ENCODE measurements at regions not wholly inside any gene's neighbourhood (a gene's known extent, or its start where the extent isn't known, plus 50 kb on each side); places are given as distances from the start of the nearest gene placed in this dataset.

DNA sequence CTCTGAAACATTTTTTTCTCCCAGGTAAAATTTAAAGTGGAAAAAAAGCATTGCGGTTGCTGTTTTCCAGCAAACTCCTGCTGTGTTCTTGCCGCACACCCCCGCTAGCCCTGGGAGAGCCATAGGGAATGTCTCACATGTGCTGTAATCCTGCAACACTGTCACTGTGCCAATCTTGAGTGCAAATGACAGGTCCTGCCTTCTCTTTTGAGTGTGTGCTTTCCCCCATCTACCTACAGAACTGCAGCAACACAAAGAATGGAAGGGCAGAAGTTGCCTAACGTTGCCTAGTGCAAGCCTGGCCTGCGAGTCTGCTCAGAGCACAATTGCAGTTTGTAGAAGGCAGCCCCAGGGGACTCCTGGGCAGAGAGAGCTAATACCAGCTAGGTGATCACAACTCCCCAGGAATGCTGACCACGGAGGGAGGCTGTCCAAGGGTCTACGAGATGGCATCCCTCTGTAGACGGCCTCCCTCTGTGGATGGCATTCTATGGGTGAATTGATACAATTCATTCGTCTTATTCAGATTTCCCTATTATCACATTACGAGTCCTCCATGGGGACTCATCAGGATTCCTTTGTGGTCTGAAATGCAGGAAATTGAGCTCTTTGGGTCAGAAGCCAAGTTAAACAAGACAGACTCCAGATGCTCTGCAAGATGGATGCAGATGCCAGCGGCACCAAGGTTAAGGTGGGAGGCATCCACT lies 172.6 kb upstream of the S1PR3 start:
- no peak overlapping the region for H3K4me3 ChIP-seq (ENCODE audit: low read length)
- no peaks in the 10 kb centered on the region for H3K27me3 ChIP-seq (ENCODE audit: insufficient read depth, low read length, poor library complexity)
- H3K4me2 ChIP-seq (ENCODE audit: low read length): no peak overlapping the region
- peak; percentile 88 for DNase-seq
- H2BK120ac ChIP-seq (ENCODE audit: low read depth, low read length): no peak overlapping the region
- H4K5ac ChIP-seq (ENCODE audit: low read length): no peak overlapping the region
- no CpG with 5 or more reads among the region's 11 CpGs for WGBS (ENCODE audit: extremely low coverage, insufficient coverage, low lambda C conversion rate)
- no peak overlapping the region for H3K23ac ChIP-seq (ENCODE audit: low read length)
- no peaks in the 10 kb centered on the region for H3K79me2 ChIP-seq (ENCODE audit: control insufficient read depth, insufficient read depth, low read length)
- H3K36me3 ChIP-seq (ENCODE audit: control insufficient read depth, insufficient read depth, low read length): no peaks in the 10 kb centered on the region
- H2BK5ac ChIP-seq (ENCODE audit: low read length): no peak overlapping the region
- no peak overlapping the region for H4K8ac ChIP-seq (ENCODE audit: low read depth, low read length)
- no peaks in the 10 kb centered on the region for H3K79me1 ChIP-seq (ENCODE audit: low read length)
- H2BK15ac ChIP-seq (replicated peaks; ENCODE audit: low read depth): no peak overlapping the region
- no peak overlapping the region for H2AK5ac ChIP-seq (ENCODE audit: low read length)
- H3K18ac ChIP-seq (ENCODE audit: low read length): no peak overlapping the region
- H3K56ac ChIP-seq (ENCODE audit: low read length): peak overlapping the region; percentile 40
- H3K4ac ChIP-seq (ENCODE audit: low read depth, low read length): no peak overlapping the region
- H3K9ac ChIP-seq (ENCODE audit: low read length): no peak overlapping the region
- H3K4me1 ChIP-seq (ENCODE audit: control insufficient read depth, low read depth, low read length): peaks cover 4% of the 10 kb centered on the region
- no peak overlapping the region for H3K27ac ChIP-seq (ENCODE audit: low read depth, low read length)

DNA sequence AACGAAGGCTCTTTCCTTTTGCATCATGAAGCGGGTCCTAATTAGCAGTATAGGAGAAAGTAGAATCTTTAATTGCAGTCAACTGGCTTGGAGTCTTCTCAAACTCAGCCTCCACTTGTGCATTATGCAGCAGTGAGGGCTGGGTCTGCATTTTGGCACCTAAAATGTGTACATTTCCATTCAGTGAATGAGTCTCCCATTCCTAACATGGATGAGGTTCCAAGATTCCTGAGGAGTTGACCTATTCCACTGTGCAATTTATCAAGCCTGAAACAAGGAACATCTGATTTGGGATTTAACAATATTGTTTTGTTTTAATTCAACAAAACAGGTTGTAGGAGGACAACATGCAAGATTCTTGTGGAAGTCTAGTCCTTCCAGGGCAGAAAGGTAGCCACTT lies 171.8 kb upstream of the S1PR3 start:
- Histone ChIP-seq H3K36me3 (ENCODE audit: control insufficient read depth, insufficient read depth, low read length) (no peaks in the 10 kb centered on the region), H3K27ac (ENCODE audit: low read depth, low read length) (no peak overlapping the region), H3K4me2 (ENCODE audit: low read length) (no peak overlapping the region), H3K4me1 (ENCODE audit: control insufficient read depth, low read depth, low read length) (peaks cover 4% of the 10 kb centered on the region), H2BK15ac (replicated peaks; ENCODE audit: low read depth) (no peak overlapping the region), H3K9ac (ENCODE audit: low read length) (no peak overlapping the region), H2BK120ac (ENCODE audit: low read depth, low read length) (no peak overlapping the region), H3K18ac (ENCODE audit: low read length) (no peak overlapping the region), H3K56ac (ENCODE audit: low read length) (no peak overlapping the region), H3K79me2 (ENCODE audit: control insufficient read depth, insufficient read depth, low read length) (no peaks in the 10 kb centered on the region), H3K27me3 (ENCODE audit: insufficient read depth, low read length, poor library complexity) (no peaks in the 10 kb centered on the region), H2AK5ac (ENCODE audit: low read length) (no peak overlapping the region), H2BK5ac (ENCODE audit: low read length) (no peak overlapping the region), H3K23ac (ENCODE audit: low read length) (no peak overlapping the region), H4K8ac (ENCODE audit: low read depth, low read length) (no peak overlapping the region), H3K4me3 (ENCODE audit: low read length) (no peak overlapping the region), H3K4ac (ENCODE audit: low read depth, low read length) (no peak overlapping the region), H4K5ac (ENCODE audit: low read length) (no peak overlapping the region), H3K79me1 (ENCODE audit: low read length) (no peaks in the 10 kb centered on the region)
- no CpG with 5 or more reads among the region's 2 CpGs for WGBS (ENCODE audit: extremely low coverage, insufficient coverage, low lambda C conversion rate)
- DNase-seq: no peak

DNA sequence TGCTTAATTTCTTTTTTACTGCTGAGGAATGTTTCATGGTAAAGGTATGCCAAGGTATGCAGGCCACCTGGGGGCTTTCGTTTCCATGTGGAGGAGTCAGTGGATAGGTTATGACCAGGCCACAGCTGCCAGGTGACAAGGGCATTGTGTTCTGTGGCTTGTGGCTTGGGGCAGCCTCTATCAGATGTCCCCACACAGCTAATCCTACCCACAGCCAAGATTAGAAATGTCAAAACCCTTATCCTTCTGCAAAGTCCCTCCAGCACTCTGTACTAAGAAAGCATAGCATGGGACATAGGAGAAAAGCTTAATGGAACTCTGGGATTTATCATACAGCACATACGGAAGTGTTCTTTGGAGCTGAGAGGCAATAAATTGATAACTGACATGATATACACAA lies 171.2 kb upstream of the S1PR3 start:
- Histone ChIP-seq H3K18ac (ENCODE audit: low read length) (no peak overlapping the region), H3K27ac (ENCODE audit: low read depth, low read length) (no peak overlapping the region), H3K4me1 (ENCODE audit: control insufficient read depth, low read depth, low read length) (peaks cover 4% of the 10 kb centered on the region), H4K8ac (ENCODE audit: low read depth, low read length) (no peak overlapping the region), H3K79me1 (ENCODE audit: low read length) (no peaks in the 10 kb centered on the region), H4K5ac (ENCODE audit: low read length) (no peak overlapping the region), H2BK5ac (ENCODE audit: low read length) (no peak overlapping the region), H3K4ac (ENCODE audit: low read depth, low read length) (no peak overlapping the region), H3K4me2 (ENCODE audit: low read length) (no peak overlapping the region), H2AK5ac (ENCODE audit: low read length) (no peak overlapping the region), H3K27me3 (ENCODE audit: insufficient read depth, low read length, poor library complexity) (no peaks in the 10 kb centered on the region), H2BK120ac (ENCODE audit: low read depth, low read length) (no peak overlapping the region), H3K79me2 (ENCODE audit: control insufficient read depth, insufficient read depth, low read length) (no peaks in the 10 kb centered on the region), H3K56ac (ENCODE audit: low read length) (no peak overlapping the region), H3K9ac (ENCODE audit: low read length) (no peak overlapping the region), H3K36me3 (ENCODE audit: control insufficient read depth, insufficient read depth, low read length) (no peaks in the 10 kb centered on the region), H2BK15ac (replicated peaks; ENCODE audit: low read depth) (no peak overlapping the region), H3K23ac (ENCODE audit: low read length) (no peak overlapping the region), H3K4me3 (ENCODE audit: low read length) (no peak overlapping the region)
- DNase-seq: peak; percentile 55
- no CpG with 5 or more reads among the region's 2 CpGs for WGBS (ENCODE audit: extremely low coverage, insufficient coverage, low lambda C conversion rate)

DNA sequence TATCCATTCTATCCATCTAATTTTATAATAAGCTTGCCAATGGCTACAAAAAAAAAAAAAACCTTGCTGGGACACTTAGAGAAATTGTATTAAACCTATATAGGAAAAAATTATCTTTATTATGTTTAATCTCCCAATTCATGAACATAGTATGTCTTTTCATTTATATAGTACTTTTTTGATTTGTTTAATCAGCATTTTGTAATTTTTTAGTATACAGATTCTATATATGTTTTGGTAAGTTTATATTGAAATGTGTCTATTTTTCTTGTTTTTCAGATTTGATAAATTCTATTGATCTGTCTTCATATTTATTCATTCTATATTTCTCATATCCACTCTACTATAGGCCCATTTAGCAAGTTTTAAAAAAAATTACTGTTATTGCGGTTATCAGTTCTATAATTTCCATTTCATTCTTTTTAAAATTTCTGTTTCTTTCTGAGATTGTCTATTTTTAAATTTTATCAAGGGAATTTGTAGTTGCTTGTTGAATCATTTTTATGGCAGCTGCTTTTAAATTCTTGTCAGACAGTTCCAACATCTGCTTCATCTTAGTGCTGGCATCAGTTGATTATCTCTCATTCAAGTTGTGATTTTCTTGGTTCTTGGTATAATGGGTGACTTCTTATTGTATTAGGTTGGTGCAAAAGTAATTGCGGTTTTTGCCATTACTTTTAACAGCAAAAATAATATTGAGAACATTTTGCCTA lies 170.1 kb upstream of the S1PR3 start:
- WGBS (ENCODE audit: extremely low coverage, insufficient coverage, low lambda C conversion rate): no CpG with 5 or more reads among the region's 2 CpGs
- Histone ChIP-seq H4K5ac (ENCODE audit: low read length) (no peak overlapping the region), H3K36me3 (ENCODE audit: control insufficient read depth, insufficient read depth, low read length) (no peaks in the 10 kb centered on the region), H3K4me1 (ENCODE audit: control insufficient read depth, low read depth, low read length) (peaks cover 4% of the 10 kb centered on the region), H3K56ac (ENCODE audit: low read length) (no peak overlapping the region), H2AK5ac (ENCODE audit: low read length) (no peak overlapping the region), H3K9ac (ENCODE audit: low read length) (no peak overlapping the region), H3K4me3 (ENCODE audit: low read length) (no peak overlapping the region), H2BK5ac (ENCODE audit: low read length) (no peak overlapping the region), H3K27me3 (ENCODE audit: insufficient read depth, low read length, poor library complexity) (no peaks in the 10 kb centered on the region), H3K79me1 (ENCODE audit: low read length) (no peaks in the 10 kb centered on the region), H3K18ac (ENCODE audit: low read length) (no peak overlapping the region), H2BK120ac (ENCODE audit: low read depth, low read length) (no peak overlapping the region), H3K23ac (ENCODE audit: low read length) (no peak overlapping the region), H3K4me2 (ENCODE audit: low read length) (no peak overlapping the region), H3K79me2 (ENCODE audit: control insufficient read depth, insufficient read depth, low read length) (no peaks in the 10 kb centered on the region), H4K8ac (ENCODE audit: low read depth, low read length) (no peak overlapping the region), H2BK15ac (replicated peaks; ENCODE audit: low read depth) (no peak overlapping the region), H3K27ac (ENCODE audit: low read depth, low read length) (no peak overlapping the region), H3K4ac (ENCODE audit: low read depth, low read length) (no peak overlapping the region)
- no peak for DNase-seq

- no peak overlapping the region for H3K4ac ChIP-seq (ENCODE audit: low read depth, low read length)
- H2BK5ac ChIP-seq (ENCODE audit: low read length): no peak overlapping the region
- H4K5ac ChIP-seq (ENCODE audit: low read length): no peak overlapping the region
- H3K56ac ChIP-seq (ENCODE audit: low read length): no peak overlapping the region
- no peaks in the 10 kb centered on the region for H3K36me3 ChIP-seq (ENCODE audit: control insufficient read depth, insufficient read depth, low read length)
- no peak overlapping the region for H3K18ac ChIP-seq (ENCODE audit: low read length)
- peaks cover 4% of the 10 kb centered on the region for H3K4me1 ChIP-seq (ENCODE audit: control insufficient read depth, low read depth, low read length)
- no peaks in the 10 kb centered on the region for H3K79me2 ChIP-seq (ENCODE audit: control insufficient read depth, insufficient read depth, low read length)
- no peaks in the 10 kb centered on the region for H3K27me3 ChIP-seq (ENCODE audit: insufficient read depth, low read length, poor library complexity)
- no peak overlapping the region for H3K9ac ChIP-seq (ENCODE audit: low read length)
- H2BK120ac ChIP-seq (ENCODE audit: low read depth, low read length): no peak overlapping the region
- no peak for DNase-seq
- H3K23ac ChIP-seq (ENCODE audit: low read length): no peak overlapping the region
- no CpG with 5 or more reads among the region's 1 CpG for WGBS (ENCODE audit: extremely low coverage, insufficient coverage, low lambda C conversion rate)
- no peak overlapping the region for H2AK5ac ChIP-seq (ENCODE audit: low read length)
- H2BK15ac ChIP-seq (replicated peaks; ENCODE audit: low read depth): no peak overlapping the region
- no peak overlapping the region for H4K8ac ChIP-seq (ENCODE audit: low read depth, low read length)
- H3K4me2 ChIP-seq (ENCODE audit: low read length): no peak overlapping the region
- H3K27ac ChIP-seq (ENCODE audit: low read depth, low read length): no peak overlapping the region
- no peak overlapping the region for H3K4me3 ChIP-seq (ENCODE audit: low read length)
- H3K79me1 ChIP-seq (ENCODE audit: low read length): no peaks in the 10 kb centered on the region
Measured at GRCh38 chr9:88821746-88822106, 169.5 kb upstream of the S1PR3 start.
